ENCODE measurements at regions not wholly inside any gene's neighbourhood (a gene's known extent, or its start where the extent isn't known, plus 50 kb on each side); places are given as distances from the start of the nearest gene placed in this dataset.

DNA sequence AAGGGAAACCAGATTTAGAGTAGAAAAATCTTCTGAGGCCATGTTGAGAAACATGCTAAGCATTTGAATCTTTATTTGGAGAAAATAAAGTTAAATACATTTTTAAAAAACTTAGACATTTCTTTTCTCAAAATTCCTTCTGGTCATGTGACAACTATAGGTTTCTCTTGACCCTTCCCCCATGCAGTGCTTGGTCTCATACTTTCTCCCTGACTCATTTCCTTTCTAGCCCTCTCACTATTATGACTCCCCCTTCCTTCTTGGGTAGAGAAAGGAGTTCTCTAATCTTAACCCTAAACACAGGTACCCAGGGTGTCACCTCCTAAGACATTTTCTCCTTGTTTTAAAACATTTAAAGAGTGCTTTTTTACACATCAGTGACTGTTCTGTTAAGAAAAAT is 179.5 kb upstream of the TMEM106B start:
- TF ChIP-seq, protein P1, sequence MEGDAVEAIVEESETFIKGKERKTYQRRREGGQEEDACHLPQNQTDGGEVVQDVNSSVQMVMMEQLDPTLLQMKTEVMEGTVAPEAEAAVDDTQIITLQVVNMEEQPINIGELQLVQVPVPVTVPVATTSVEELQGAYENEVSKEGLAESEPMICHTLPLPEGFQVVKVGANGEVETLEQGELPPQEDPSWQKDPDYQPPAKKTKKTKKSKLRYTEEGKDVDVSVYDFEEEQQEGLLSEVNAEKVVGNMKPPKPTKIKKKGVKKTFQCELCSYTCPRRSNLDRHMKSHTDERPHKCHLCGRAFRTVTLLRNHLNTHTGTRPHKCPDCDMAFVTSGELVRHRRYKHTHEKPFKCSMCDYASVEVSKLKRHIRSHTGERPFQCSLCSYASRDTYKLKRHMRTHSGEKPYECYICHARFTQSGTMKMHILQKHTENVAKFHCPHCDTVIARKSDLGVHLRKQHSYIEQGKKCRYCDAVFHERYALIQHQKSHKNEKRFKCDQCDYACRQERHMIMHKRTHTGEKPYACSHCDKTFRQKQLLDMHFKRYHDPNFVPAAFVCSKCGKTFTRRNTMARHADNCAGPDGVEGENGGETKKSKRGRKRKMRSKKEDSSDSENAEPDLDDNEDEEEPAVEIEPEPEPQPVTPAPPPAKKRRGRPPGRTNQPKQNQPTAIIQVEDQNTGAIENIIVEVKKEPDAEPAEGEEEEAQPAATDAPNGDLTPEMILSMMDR (IDR thresholded peaks at IDR 0.05) = no peak
- TF ChIP-seq POLR2A (IDR thresholded peaks at IDR 0.05) = no peak

All from adrenal gland (tissue), 5 donors.